ENCODE measurements at regions not wholly inside any gene's neighbourhood (a gene's known extent, or its start where the extent isn't known, plus 50 kb on each side); places are given as distances from the start of the nearest gene placed in this dataset.

- TF ChIP-seq, protein P1, sequence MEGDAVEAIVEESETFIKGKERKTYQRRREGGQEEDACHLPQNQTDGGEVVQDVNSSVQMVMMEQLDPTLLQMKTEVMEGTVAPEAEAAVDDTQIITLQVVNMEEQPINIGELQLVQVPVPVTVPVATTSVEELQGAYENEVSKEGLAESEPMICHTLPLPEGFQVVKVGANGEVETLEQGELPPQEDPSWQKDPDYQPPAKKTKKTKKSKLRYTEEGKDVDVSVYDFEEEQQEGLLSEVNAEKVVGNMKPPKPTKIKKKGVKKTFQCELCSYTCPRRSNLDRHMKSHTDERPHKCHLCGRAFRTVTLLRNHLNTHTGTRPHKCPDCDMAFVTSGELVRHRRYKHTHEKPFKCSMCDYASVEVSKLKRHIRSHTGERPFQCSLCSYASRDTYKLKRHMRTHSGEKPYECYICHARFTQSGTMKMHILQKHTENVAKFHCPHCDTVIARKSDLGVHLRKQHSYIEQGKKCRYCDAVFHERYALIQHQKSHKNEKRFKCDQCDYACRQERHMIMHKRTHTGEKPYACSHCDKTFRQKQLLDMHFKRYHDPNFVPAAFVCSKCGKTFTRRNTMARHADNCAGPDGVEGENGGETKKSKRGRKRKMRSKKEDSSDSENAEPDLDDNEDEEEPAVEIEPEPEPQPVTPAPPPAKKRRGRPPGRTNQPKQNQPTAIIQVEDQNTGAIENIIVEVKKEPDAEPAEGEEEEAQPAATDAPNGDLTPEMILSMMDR (IDR thresholded peaks at IDR 0.05) = no peak
- Mint-ChIP-seq H3K36me3 (ENCODE audit: low read depth) (peaks cover under 1% of the 10 kb centered on the region), H3K4me1 (ENCODE audit: low read depth) (no peaks in the 10 kb centered on the region), H3K9me3 (ENCODE audit: low read depth) (peaks cover 23% of the 10 kb centered on the region), H3K27ac (ENCODE audit: unreplicated experiment) (no peak overlapping the region), H3K27me3 (ENCODE audit: low read depth) (peaks cover 10% of the 10 kb centered on the region), H3K4me3 (ENCODE audit: unreplicated experiment) (no peak overlapping the region)
- DNase-seq (ENCODE audit: low spot score) = no peak
Observed at GRCh38 chr6:79353226-79353625, 118.7 kb upstream of the HMGN3 start.

DNA sequence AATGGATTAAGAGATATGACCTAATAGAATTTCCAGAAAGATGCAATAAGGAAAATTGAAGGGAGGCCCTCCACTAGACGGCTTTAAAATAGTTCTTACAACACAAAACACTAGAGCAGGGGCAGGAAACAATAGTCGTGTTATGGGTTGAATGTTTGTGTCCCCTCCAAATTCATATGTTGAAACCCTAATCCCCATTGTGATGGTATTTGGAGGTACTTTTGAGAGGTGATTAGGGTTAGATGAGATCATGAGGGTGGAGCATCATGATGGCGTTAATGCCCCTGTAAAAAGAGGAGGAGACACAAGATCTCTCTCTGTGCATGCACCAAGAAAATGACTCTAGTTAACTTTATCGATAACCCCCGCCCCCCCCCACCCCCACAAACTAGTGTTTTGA is 104.0 kb upstream of the HMGN3 start:
- DNase-seq (ENCODE audit: low spot score) = no peak
- Mint-ChIP-seq H3K4me1 (ENCODE audit: low read depth) (no peaks in the 10 kb centered on the region), H3K9me3 (ENCODE audit: low read depth) (no peaks in the 10 kb centered on the region), H3K36me3 (ENCODE audit: low read depth) (no peaks in the 10 kb centered on the region), H3K27me3 (ENCODE audit: low read depth) (peaks cover 3% of the 10 kb centered on the region), H3K27ac (ENCODE audit: unreplicated experiment) (no peak overlapping the region), H3K4me3 (ENCODE audit: unreplicated experiment) (no peak overlapping the region)
- TF ChIP-seq, protein P1 (IDR thresholded peaks at IDR 0.05) = no peak

- H3K9me3 Mint-ChIP-seq (ENCODE audit: low read depth) = no peaks in the 10 kb centered on the region
- no peak for DNase-seq (ENCODE audit: low spot score)
- no peaks in the 10 kb centered on the region for H3K36me3 Mint-ChIP-seq (ENCODE audit: low read depth)
- H3K27me3 Mint-ChIP-seq (ENCODE audit: low read depth) = peaks cover 19% of the 10 kb centered on the region
- H3K4me3 Mint-ChIP-seq (ENCODE audit: unreplicated experiment) = no peak overlapping the region
- H3K4me1 Mint-ChIP-seq (ENCODE audit: low read depth) = no peaks in the 10 kb centered on the region
- TF ChIP-seq, protein P1 (IDR thresholded peaks at IDR 0.05) = no peak
- no peak overlapping the region for H3K27ac Mint-ChIP-seq (ENCODE audit: unreplicated experiment)
Observed at GRCh38 chr6:79335133-79335674, 100.7 kb upstream of the HMGN3 start.

DNA sequence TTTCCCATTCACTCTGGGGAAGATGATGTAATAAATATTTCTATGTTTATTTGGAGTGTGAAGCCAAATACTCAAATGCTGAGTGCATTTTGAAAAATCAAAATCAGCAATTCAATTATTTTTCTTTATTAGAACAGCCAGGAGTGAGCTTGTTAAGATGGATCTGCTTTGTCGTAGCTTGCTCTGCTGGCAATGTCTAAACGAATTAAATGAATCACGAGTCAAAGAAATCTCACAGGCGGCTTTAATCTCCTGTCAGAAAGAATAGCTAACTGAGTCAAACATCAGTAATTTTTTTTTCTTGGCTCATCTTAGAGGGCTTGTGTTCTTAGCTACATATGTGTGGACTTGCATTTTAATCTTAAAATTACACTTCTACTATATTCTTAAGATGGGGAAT is 100.2 kb upstream of the HMGN3 start:
- H3K27me3 Mint-ChIP-seq (ENCODE audit: low read depth) = peaks cover 19% of the 10 kb centered on the region
- no peaks in the 10 kb centered on the region for H3K36me3 Mint-ChIP-seq (ENCODE audit: low read depth)
- H3K27ac Mint-ChIP-seq (ENCODE audit: unreplicated experiment) = no peak overlapping the region
- no peak overlapping the region for H3K4me3 Mint-ChIP-seq (ENCODE audit: unreplicated experiment)
- H3K4me1 Mint-ChIP-seq (ENCODE audit: low read depth) = no peaks in the 10 kb centered on the region
- TF ChIP-seq, protein P1 (IDR thresholded peaks at IDR 0.05) = no peak
- no peaks in the 10 kb centered on the region for H3K9me3 Mint-ChIP-seq (ENCODE audit: low read depth)
- DNase-seq (ENCODE audit: low spot score) = no peak

DNA sequence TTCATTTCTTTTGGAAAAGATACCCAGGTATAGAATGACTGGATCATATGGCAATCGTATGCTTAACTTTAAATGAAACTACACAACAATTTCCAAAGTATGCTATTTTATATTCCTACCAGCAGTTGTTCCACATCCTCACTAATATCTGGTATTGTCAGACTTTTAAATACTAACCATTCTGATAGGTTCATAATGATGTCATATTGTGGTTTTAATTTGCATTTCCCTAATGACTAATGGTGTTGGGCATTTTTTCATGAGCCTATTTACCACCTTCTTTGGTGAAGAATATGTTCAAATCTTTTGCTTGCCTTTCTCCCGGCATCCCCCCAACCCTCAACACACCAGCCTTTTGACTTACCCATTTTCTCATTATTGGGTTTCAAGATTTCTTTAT is 96.2 kb upstream of the HMGN3 start:
- no peak for DNase-seq (ENCODE audit: low spot score)
- H3K9me3 Mint-ChIP-seq (ENCODE audit: low read depth) = peaks cover 8% of the 10 kb centered on the region
- no peak overlapping the region for H3K4me3 Mint-ChIP-seq (ENCODE audit: unreplicated experiment)
- TF ChIP-seq, protein P1 (IDR thresholded peaks at IDR 0.05) = no peak
- no peak overlapping the region for H3K27ac Mint-ChIP-seq (ENCODE audit: unreplicated experiment)
- no peaks in the 10 kb centered on the region for H3K36me3 Mint-ChIP-seq (ENCODE audit: low read depth)
- peaks cover 21% of the 10 kb centered on the region for H3K27me3 Mint-ChIP-seq (ENCODE audit: low read depth)
- no peaks in the 10 kb centered on the region for H3K4me1 Mint-ChIP-seq (ENCODE audit: low read depth)

All from chondrocyte (in vitro differentiated cells).